ENCODE measurements at regions not wholly inside any gene's neighbourhood (a gene's known extent, or its start where the extent isn't known, plus 50 kb on each side); places are given as distances from the start of the nearest gene placed in this dataset.

DNA sequence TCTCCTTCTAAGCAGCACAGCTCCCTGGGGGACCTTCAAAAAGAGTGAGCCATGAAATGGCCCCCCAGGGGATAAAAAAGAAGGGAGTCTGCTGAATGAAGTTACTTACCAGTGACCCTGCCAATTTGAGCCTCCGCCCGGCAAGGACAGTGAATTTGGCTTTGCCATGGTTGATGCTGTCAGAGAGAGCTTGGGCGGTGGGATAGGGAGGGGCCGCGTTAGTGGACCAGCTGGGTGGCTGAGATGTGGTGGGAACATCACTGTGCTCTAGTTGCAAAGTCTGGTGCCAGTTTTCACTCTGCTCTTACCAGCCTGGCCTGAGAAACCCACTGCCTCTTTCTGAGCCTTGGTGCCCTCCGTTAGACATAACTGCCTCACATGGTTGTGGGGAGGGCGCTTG, 114.6 kb downstream of the MRM1 start:
- TF ChIP-seq CTCF (IDR thresholded peaks at IDR 0.05), result no peak
- TF ChIP-seq POLR2A (IDR thresholded peaks at IDR 0.05), result no peak

All from Peyer's patch (tissue), 4 donors.